ENCODE measurements at regions not wholly inside any gene's neighbourhood (a gene's known extent, or its start where the extent isn't known, plus 50 kb on each side); places are given as distances from the start of the nearest gene placed in this dataset.

DNA sequence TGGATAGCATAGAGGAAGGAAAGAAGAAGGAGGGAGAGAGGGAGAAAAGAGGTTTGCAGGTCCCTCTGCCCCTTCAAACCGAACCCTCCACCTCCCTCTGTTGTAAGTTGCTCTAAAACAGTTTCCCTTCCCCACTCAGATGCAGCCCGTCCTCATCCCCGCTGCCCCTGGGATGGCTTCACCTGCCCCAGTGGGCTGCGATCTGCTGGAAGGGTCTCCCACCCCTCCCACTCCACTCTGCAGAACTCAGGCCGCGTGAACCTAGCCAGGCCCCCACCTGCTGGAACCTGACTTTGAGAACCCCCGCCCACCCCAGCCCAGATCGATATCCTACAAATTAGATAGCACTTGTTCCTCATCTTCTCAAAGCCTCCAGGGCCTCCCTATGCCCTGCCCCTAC, 190.8 kb downstream of the DLL1 start (continued):
- no peak for TF ChIP-seq STAT1 (IDR thresholded peaks at IDR 0.05; ENCODE audit: unreplicated experiment)

- ATAC-seq (no peak), DNase-seq (ENCODE audit: low spot score) (no peak)
- Histone ChIP-seq H2AFZ (no peak overlapping the region), H3K79me2 (replicated peaks; ENCODE audit: insufficient read depth) (no peaks in the 10 kb centered on the region), H3K9me2 (ENCODE audit: insufficient read depth) (0 out of 2 replicates have a peak, but pooled peaks cover 3% of the 10 kb centered on the region), H4K20me1 (replicated peaks; ENCODE audit: insufficient read depth) (no peaks in the 10 kb centered on the region), H3K27me3 (ENCODE audit: insufficient read depth) (no peaks in the 10 kb centered on the region), H3K4me2 (no peak overlapping the region), H3K27ac (ENCODE audit: low read depth) (no peak overlapping the region), H3K4me3 (no peak overlapping the region), H3K36me3 (ENCODE audit: insufficient read depth) (no peaks in the 10 kb centered on the region), H3K4me1 (ENCODE audit: insufficient read depth) (no peaks in the 10 kb centered on the region), H3F3A (replicated peaks; ENCODE audit: low read depth) (no peaks in the 10 kb centered on the region)
- Mint-ChIP-seq H3K9me3 (peaks cover 12% of the 10 kb centered on the region; the same call in 2 of the 3 replicates), H3K36me3 (ENCODE audit: low read depth) (no peaks in the 10 kb centered on the region), H3K27ac (no peak overlapping the region), H3K27me3 (ENCODE audit: insufficient read depth, low read depth, poor library complexity) (peaks cover 18% of the 10 kb centered on the region), H3K4me1 (peaks cover 9% of the 10 kb centered on the region; the same call in 2 of the 3 replicates), H3K4me3 (no peak overlapping the region)
- TF ChIP-seq CREB1 (CRISPR knock-in tag; IDR thresholded peaks at IDR 0.05; ENCODE audit: low read depth) (no peak), EZH2phosphoT487 (IDR thresholded peaks at IDR 0.05; ENCODE audit: unreplicated experiment) (no peak)
- TF ChIP-seq, protein P1, sequence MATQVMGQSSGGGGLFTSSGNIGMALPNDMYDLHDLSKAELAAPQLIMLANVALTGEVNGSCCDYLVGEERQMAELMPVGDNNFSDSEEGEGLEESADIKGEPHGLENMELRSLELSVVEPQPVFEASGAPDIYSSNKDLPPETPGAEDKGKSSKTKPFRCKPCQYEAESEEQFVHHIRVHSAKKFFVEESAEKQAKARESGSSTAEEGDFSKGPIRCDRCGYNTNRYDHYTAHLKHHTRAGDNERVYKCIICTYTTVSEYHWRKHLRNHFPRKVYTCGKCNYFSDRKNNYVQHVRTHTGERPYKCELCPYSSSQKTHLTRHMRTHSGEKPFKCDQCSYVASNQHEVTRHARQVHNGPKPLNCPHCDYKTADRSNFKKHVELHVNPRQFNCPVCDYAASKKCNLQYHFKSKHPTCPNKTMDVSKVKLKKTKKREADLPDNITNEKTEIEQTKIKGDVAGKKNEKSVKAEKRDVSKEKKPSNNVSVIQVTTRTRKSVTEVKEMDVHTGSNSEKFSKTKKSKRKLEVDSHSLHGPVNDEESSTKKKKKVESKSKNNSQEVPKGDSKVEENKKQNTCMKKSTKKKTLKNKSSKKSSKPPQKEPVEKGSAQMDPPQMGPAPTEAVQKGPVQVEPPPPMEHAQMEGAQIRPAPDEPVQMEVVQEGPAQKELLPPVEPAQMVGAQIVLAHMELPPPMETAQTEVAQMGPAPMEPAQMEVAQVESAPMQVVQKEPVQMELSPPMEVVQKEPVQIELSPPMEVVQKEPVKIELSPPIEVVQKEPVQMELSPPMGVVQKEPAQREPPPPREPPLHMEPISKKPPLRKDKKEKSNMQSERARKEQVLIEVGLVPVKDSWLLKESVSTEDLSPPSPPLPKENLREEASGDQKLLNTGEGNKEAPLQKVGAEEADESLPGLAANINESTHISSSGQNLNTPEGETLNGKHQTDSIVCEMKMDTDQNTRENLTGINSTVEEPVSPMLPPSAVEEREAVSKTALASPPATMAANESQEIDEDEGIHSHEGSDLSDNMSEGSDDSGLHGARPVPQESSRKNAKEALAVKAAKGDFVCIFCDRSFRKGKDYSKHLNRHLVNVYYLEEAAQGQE (IDR thresholded peaks at IDR 0.05; ENCODE audit: unreplicated experiment) = no peak
- TF ChIP-seq, protein P2, sequence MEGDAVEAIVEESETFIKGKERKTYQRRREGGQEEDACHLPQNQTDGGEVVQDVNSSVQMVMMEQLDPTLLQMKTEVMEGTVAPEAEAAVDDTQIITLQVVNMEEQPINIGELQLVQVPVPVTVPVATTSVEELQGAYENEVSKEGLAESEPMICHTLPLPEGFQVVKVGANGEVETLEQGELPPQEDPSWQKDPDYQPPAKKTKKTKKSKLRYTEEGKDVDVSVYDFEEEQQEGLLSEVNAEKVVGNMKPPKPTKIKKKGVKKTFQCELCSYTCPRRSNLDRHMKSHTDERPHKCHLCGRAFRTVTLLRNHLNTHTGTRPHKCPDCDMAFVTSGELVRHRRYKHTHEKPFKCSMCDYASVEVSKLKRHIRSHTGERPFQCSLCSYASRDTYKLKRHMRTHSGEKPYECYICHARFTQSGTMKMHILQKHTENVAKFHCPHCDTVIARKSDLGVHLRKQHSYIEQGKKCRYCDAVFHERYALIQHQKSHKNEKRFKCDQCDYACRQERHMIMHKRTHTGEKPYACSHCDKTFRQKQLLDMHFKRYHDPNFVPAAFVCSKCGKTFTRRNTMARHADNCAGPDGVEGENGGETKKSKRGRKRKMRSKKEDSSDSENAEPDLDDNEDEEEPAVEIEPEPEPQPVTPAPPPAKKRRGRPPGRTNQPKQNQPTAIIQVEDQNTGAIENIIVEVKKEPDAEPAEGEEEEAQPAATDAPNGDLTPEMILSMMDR (conservative IDR thresholded peaks at IDR 0.05; ENCODE audit: low read depth in 2 of 2) = no peak
Observed at GRCh38 chr6:170099387-170099786, 191.5 kb downstream of the DLL1 start.

DNA sequence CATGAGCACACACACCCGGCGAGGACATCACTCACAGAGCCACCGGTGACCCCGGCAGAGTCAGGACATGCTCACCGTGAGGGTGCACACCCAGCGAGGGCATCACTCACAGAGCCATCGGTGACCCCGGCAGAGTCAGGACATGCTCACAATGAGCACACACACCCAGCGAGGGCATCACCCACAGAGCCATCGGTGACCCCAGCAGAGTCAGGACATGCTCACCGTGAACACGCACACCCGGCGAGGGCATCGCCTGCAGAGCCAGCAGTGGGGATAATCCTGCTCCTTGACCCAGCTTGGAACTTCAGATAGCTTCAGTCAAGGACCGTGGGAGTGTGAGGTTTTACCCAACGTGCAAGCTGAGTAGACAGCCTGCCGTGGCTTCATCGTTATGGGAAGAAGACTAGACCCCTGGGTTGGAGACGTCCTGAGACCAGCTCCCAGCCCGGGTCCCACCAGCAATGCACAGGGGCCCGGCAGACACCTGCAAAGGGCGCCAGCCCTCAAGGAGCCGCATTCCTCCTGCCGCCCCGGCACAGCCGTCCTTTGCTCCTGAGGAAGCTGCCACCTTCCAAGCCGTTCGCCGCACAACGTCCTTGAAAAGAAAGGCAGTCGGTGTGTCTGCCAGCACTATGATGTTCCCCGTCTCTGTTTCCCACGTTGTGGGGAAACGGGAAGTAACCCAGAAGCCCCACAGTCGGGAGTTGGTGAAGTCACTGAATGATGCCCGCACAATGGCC, 192.3 kb downstream of the DLL1 start:
- H4K20me1 ChIP-seq (replicated peaks; ENCODE audit: insufficient read depth) = no peaks in the 10 kb centered on the region
- H3K79me2 ChIP-seq (replicated peaks; ENCODE audit: insufficient read depth) = no peaks in the 10 kb centered on the region
- H3K27ac ChIP-seq (ENCODE audit: low read depth) = no peak overlapping the region
- no peaks in the 10 kb centered on the region for H3K27me3 ChIP-seq (ENCODE audit: insufficient read depth)
- H3K9me2 ChIP-seq (ENCODE audit: insufficient read depth) = 0 out of 2 replicates have a peak, but pooled peaks cover 3% of the 10 kb centered on the region
- DNase-seq (ENCODE audit: low spot score) (no peak), ATAC-seq (no peak)
- Mint-ChIP-seq H3K27ac (no peak overlapping the region), H3K9me3 (peaks cover 12% of the 10 kb centered on the region; the same call in 2 of the 3 replicates), H3K4me1 (peaks cover 9% of the 10 kb centered on the region; the same call in 2 of the 3 replicates), H3K36me3 (ENCODE audit: low read depth) (no peaks in the 10 kb centered on the region), H3K27me3 (ENCODE audit: insufficient read depth, low read depth, poor library complexity) (peaks cover 18% of the 10 kb centered on the region), H3K4me3 (no peak overlapping the region)
- H2AFZ ChIP-seq = no peak overlapping the region
- no peak overlapping the region for H3K4me2 ChIP-seq
- H3K36me3 ChIP-seq (ENCODE audit: insufficient read depth) = no peaks in the 10 kb centered on the region
- no peak overlapping the region for H3K4me3 ChIP-seq
- H3K4me1 ChIP-seq (ENCODE audit: insufficient read depth) = no peaks in the 10 kb centered on the region
- no peaks in the 10 kb centered on the region for H3F3A ChIP-seq (replicated peaks; ENCODE audit: low read depth)
- no peak for TF ChIP-seq ZNF462 (CRISPR knock-in tag; IDR thresholded peaks at IDR 0.05)
- TF ChIP-seq EZH2phosphoT487 (IDR thresholded peaks at IDR 0.05; ENCODE audit: unreplicated experiment) = no peak

Data from GM23338 (cell line).